ENCODE measurements at regions not wholly inside any gene's neighbourhood (a gene's known extent, or its start where the extent isn't known, plus 50 kb on each side); places are given as distances from the start of the nearest gene placed in this dataset.

DNA sequence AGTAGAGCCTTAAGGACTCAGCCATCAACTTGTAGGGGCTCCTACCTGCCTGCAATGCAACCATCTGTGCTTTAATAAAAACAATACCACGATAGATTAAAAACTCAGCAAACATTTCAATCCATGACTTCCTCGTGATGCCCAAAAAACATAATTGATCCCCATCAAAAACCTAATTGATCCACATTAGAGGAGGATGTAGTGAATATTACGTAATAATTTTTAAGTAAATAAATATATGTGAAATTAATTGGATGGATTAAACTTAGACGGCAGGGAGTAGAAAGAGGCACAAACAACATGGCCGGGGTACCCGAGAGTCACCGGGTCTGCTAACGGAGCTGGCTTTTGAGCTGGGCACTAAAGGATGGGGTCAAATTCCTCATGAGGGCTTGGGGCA lies 87.3 kb downstream of the ARL4C start:
- no peak overlapping the region for H3K4me3 ChIP-seq (replicated peaks in 1 of 3; ENCODE audit: insufficient read depth in 1 of 3, low read depth in 2 of 3, low read length in 3 of 3)
- H3K27me3 ChIP-seq (ENCODE audit: control insufficient read depth in 1 of 2, insufficient read depth in 2 of 2, low read length in 2 of 2): no peaks in the 10 kb centered on the region
- intact Hi-C loops (cut with micrococcal nuclease; ENCODE audit: unreplicated experiment): no loop called here
- peaks cover 21% of the 10 kb centered on the region for H3K4me1 ChIP-seq (ENCODE audit: insufficient read depth, low read length)
- no peak overlapping the region for H3K9ac ChIP-seq (ENCODE audit: insufficient read depth, low read depth, low read length)
- ChIA-PET CTCF (ENCODE audit: low intra/inter-chr PET ratio, low total read pairs) (no interaction called here), POLR2A (no interaction called here)
- H4K20me1 ChIP-seq (ENCODE audit: insufficient read depth, low read length): no peaks in the 10 kb centered on the region
- FAIRE-seq: no peak
- TF ChIP-seq PHF5A (CRISPR knock-in tag; IDR thresholded peaks at IDR 0.05; ENCODE audit: low read depth, unreplicated experiment) (no peak), HNF4A (CRISPR knock-in tag; IDR thresholded peaks at IDR 0.05) (0 out of 2 replicates have a peak, but pooled peaks have one; percentile 39), NCOR1 (IDR thresholded peaks at IDR 0.05; ENCODE audit: borderline replicate concordance, low read length) (peak; percentile 40; the same call in 1 of the 2 replicates), KDM5A (IDR thresholded peaks at IDR 0.05; ENCODE audit: borderline replicate concordance, low read length) (no peak), CEBPB (IDR thresholded peaks at IDR 0.05; ENCODE audit: borderline replicate concordance, low read depth, low read length) (peak; percentile 76)
- no TSS peak for BruUV-seq (replicated peaks)
- H3K4me2 ChIP-seq (ENCODE audit: low read depth, low read length): no peak overlapping the region
- no peaks in the 10 kb centered on the region for H3K9me3 ChIP-seq (ENCODE audit: low read length)
- H3K36me3 ChIP-seq (replicated peaks in 1 of 2; ENCODE audit: control insufficient read depth in 1 of 2, insufficient read depth in 2 of 2, low read length in 2 of 2): no peaks in the 10 kb centered on the region
- H3K79me2 ChIP-seq (ENCODE audit: insufficient read depth, low read length): no peaks in the 10 kb centered on the region
- DNase-seq (ENCODE audit: low spot score): no peak
- ATAC-seq: no peak
- H3K27ac ChIP-seq (ENCODE audit: extremely low read length, insufficient read depth, low read length): no peak overlapping the region
- WGBS (ENCODE audit: low lambda C conversion rate): 62% methylated on average over 8 of the region's 8 CpGs
- in situ Hi-C loops (cut with HindIII; ENCODE audit: extremely low pct_ligation_motif_present, low pct_unique_long_range_greater_than_20kb): no loop called here
- no peak overlapping the region for H2AFZ ChIP-seq (ENCODE audit: low read length)

DNA sequence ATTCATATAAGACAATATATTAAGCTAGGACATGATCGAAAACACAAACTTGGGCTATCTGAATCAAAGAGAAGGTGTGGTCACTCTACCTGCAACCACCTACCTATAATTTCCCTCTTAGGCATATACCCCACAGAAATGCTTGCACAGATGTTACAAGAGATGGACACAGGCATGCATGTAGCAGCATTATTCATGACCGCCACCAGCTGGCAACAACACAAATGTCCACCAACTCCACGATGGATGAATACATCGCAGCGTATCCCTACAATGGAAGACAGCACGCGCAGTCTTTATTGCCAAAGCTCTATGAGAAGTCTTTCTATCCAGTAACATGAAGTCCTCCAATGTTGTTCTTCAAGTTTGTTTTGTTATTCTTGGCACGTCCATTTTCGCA lies 90.8 kb downstream of the ARL4C start:
- Histone ChIP-seq H3K27ac (ENCODE audit: extremely low read length, insufficient read depth, low read length) (no peak overlapping the region), H2AFZ (ENCODE audit: low read length) (no peak overlapping the region), H3K4me3 (replicated peaks in 1 of 3; ENCODE audit: insufficient read depth in 1 of 3, low read depth in 2 of 3, low read length in 3 of 3) (no peak overlapping the region), H3K9me3 (ENCODE audit: low read length) (no peaks in the 10 kb centered on the region), H3K27me3 (ENCODE audit: control insufficient read depth in 1 of 2, insufficient read depth in 2 of 2, low read length in 2 of 2) (no peaks in the 10 kb centered on the region), H3K9ac (ENCODE audit: insufficient read depth, low read depth, low read length) (no peak overlapping the region), H3K4me2 (ENCODE audit: low read depth, low read length) (no peak overlapping the region), H4K20me1 (ENCODE audit: insufficient read depth, low read length) (no peaks in the 10 kb centered on the region), H3K79me2 (ENCODE audit: insufficient read depth, low read length) (no peaks in the 10 kb centered on the region), H3K4me1 (ENCODE audit: insufficient read depth, low read length) (peaks cover 15% of the 10 kb centered on the region), H3K36me3 (replicated peaks in 1 of 2; ENCODE audit: control insufficient read depth in 1 of 2, insufficient read depth in 2 of 2, low read length in 2 of 2) (no peaks in the 10 kb centered on the region)
- FAIRE-seq (peak; percentile 34), DNase-seq (ENCODE audit: low spot score) (no peak), ATAC-seq (peak; percentile 23; the same call in 1 of the 3 replicates)
- CTCF ChIA-PET (ENCODE audit: low intra/inter-chr PET ratio, low total read pairs): no interaction called here
- no TSS peak for BruUV-seq (replicated peaks)
- intact Hi-C loops (cut with micrococcal nuclease; ENCODE audit: unreplicated experiment): no loop called here
- in situ Hi-C loops (cut with HindIII; ENCODE audit: extremely low pct_ligation_motif_present, low pct_unique_long_range_greater_than_20kb): no loop called here
- POLR2A ChIA-PET: no interaction called here
- 74% methylated on average over 9 of the region's 9 CpGs for WGBS (ENCODE audit: low lambda C conversion rate)
- TF ChIP-seq ZNF264 (CRISPR knock-in tag; IDR thresholded peaks at IDR 0.05): no peak
- peak; percentile 16; the same call in 1 of the 2 replicates for TF ChIP-seq SMC3 (IDR thresholded peaks at IDR 0.05; ENCODE audit: low read length)
- no peak for TF ChIP-seq ELF4 (CRISPR knock-in tag; IDR thresholded peaks at IDR 0.05; ENCODE audit: borderline replicate concordance)
- no peak for TF ChIP-seq NONO (IDR thresholded peaks at IDR 0.05)
- TF ChIP-seq NONO (CRISPR knock-in tag; conservative IDR thresholded peaks at IDR 0.05): no peak
- peak; percentile 40 for TF ChIP-seq STAG1 (CRISPR knock-in tag; IDR thresholded peaks at IDR 0.05)
- no peak for TF ChIP-seq MAFG (CRISPR knock-in tag; IDR thresholded peaks at IDR 0.05)
- no peak for TF ChIP-seq ZNF83 (CRISPR knock-in tag; IDR thresholded peaks at IDR 0.05; ENCODE audit: borderline replicate concordance)
- TF ChIP-seq, protein P1, sequence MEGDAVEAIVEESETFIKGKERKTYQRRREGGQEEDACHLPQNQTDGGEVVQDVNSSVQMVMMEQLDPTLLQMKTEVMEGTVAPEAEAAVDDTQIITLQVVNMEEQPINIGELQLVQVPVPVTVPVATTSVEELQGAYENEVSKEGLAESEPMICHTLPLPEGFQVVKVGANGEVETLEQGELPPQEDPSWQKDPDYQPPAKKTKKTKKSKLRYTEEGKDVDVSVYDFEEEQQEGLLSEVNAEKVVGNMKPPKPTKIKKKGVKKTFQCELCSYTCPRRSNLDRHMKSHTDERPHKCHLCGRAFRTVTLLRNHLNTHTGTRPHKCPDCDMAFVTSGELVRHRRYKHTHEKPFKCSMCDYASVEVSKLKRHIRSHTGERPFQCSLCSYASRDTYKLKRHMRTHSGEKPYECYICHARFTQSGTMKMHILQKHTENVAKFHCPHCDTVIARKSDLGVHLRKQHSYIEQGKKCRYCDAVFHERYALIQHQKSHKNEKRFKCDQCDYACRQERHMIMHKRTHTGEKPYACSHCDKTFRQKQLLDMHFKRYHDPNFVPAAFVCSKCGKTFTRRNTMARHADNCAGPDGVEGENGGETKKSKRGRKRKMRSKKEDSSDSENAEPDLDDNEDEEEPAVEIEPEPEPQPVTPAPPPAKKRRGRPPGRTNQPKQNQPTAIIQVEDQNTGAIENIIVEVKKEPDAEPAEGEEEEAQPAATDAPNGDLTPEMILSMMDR (CRISPR knock-in tag; IDR thresholded peaks at IDR 0.05): peak; percentile 47

Data from HepG2 (cell line).